Kidney (tissue), 13 donors: ENCODE measurements at regions not wholly inside any gene's neighbourhood (a gene's known extent, or its start where the extent isn't known, plus 50 kb on each side); places are given as distances from the start of the nearest gene placed in this dataset.

Experiments
- DNase-seq, 5 donors: peaks; one replicate each; pipeline ENCODE4 v3.0.0-alpha.2; 2013 to 2020
- FAIRE-seq: peaks from 2 replicates; lab custom pipeline; 2012; peaks lifted over from hg19 to GRCh38; lab: Jason Lieb, UNC
- H3K27ac ChIP-seq, 2 donors: one replicate each; pipeline ENCODE4 v1.7.0; 2013; ENCODE audit warnings: low read depth in 2 of 2, low read length in 2 of 2, inconsistent platforms in 1 of 2
- H3K27me3 ChIP-seq: one replicate; pipeline ENCODE4 v1.7.1; 2013; ENCODE audit warnings: low read length, inconsistent platforms; ENCODE audit not compliant: control insufficient read depth, insufficient read depth
- H3K36me3 ChIP-seq, 3 donors: one replicate each; pipeline versions ENCODE4 v1.7.0 to v1.7.1; 2013; ENCODE audit warnings: low read length in 3 of 3, control low read depth in 1 of 3, inconsistent platforms in 1 of 3; ENCODE audit not compliant: insufficient read depth in 3 of 3, control insufficient read depth in 2 of 3
- H3K4me1 ChIP-seq, 3 donors: one replicate each; pipeline versions ENCODE4 v1.7.0 to v1.7.1; 2013; ENCODE audit warnings: low read length in 3 of 3, inconsistent platforms in 1 of 3, low read depth in 1 of 3; ENCODE audit not compliant: control insufficient read depth in 2 of 3, insufficient read depth in 2 of 3
- H3K4me3 ChIP-seq, 3 donors: one replicate each; pipeline versions ENCODE4 v1.7.0 to v1.8.1; 2013; ENCODE audit warnings: low read length in 3 of 3, control low read depth in 1 of 3, inconsistent platforms in 1 of 3
- H3K9ac ChIP-seq, 3 donors: one replicate each; pipeline versions ENCODE4 v1.7.0 to v1.7.1; 2013; ENCODE audit warnings: low read length in 3 of 3, control low read depth in 1 of 3, inconsistent platforms in 1 of 3
- H3K9me3 ChIP-seq, 3 donors: one replicate each; pipeline versions ENCODE4 v1.7.0 to v1.7.1; 2013; ENCODE audit warnings: low read length in 3 of 3, control low read depth in 1 of 3, inconsistent platforms in 1 of 3; ENCODE audit not compliant: control insufficient read depth in 2 of 3, insufficient read depth in 1 of 3
- intact Hi-C: fragments of 100-400 bp; cut with DNase I; formaldehyde crosslinking; loops from one replicate; pipeline ENCODE4 v1.11.1; 2022
- TF ChIP-seq, protein P1 (sequence below): IDR thresholded peaks from 3 replicates; pipeline ENCODE4 v1.5.1; 2012; ENCODE audit warnings: mild to moderate bottlenecking, moderate library complexity, borderline replicate concordance; ENCODE audit not compliant: insufficient read depth; ENCODE audit errors: extremely low read depth
- donor health status: control.
- donor health status: control.
- donor health status: control.
- donor health status: control.
- donor health status: control.
- donor health status: DM: yes; HTN: yes; CAD: no.
- donor health status: Normal renal cell carcinoma (clear cell type).

DNA sequence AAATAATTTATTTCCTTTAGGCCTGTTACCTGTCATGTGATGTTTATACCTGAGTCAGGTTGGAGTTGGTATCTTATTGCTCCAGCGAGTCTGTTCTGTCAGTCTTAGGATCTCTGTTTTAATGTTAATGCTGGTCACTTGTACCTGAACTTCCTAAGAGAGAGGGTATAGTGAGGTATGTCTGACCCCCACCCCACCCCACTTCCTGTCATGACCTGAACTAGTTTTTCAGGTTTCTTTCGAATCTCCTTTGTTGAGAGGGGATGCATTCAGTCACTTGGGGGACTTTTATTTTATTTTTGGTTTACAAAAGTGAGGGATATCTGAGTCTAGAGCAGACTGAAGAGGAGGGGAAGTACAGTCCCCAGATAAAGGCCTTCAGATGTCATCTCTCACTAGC, 769.0 kb upstream of the COBL start:
- intact Hi-C loops, result no loop called here
- TF ChIP-seq, protein P1, sequence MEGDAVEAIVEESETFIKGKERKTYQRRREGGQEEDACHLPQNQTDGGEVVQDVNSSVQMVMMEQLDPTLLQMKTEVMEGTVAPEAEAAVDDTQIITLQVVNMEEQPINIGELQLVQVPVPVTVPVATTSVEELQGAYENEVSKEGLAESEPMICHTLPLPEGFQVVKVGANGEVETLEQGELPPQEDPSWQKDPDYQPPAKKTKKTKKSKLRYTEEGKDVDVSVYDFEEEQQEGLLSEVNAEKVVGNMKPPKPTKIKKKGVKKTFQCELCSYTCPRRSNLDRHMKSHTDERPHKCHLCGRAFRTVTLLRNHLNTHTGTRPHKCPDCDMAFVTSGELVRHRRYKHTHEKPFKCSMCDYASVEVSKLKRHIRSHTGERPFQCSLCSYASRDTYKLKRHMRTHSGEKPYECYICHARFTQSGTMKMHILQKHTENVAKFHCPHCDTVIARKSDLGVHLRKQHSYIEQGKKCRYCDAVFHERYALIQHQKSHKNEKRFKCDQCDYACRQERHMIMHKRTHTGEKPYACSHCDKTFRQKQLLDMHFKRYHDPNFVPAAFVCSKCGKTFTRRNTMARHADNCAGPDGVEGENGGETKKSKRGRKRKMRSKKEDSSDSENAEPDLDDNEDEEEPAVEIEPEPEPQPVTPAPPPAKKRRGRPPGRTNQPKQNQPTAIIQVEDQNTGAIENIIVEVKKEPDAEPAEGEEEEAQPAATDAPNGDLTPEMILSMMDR, result no peak
- Histone ChIP-seq H3K9me3 (no peaks in the 10 kb centered on the region), H3K36me3 (no peaks in the 10 kb centered on the region), H3K27me3 (no peaks in the 10 kb centered on the region), H3K9ac (no peak overlapping the region), H3K27ac (no peak overlapping the region), H3K4me1 (no peaks in the 10 kb centered on the region), H3K4me3 (no peak overlapping the region)
- DNase-seq (no peak), FAIRE-seq (no peak)

GRCh38 chr7:52080493-52080892, 763.9 kb upstream of the COBL start:
- intact Hi-C loops, result no loop called here
- Histone ChIP-seq H3K27me3 (no peaks in the 10 kb centered on the region), H3K36me3 (no peaks in the 10 kb centered on the region), H3K4me3 (no peak overlapping the region), H3K9me3 (no peaks in the 10 kb centered on the region), H3K4me1 (no peaks in the 10 kb centered on the region), H3K27ac (no peak overlapping the region), H3K9ac (no peak overlapping the region)
- TF ChIP-seq, protein P1, result no peak
- FAIRE-seq (no peak), DNase-seq (no peak)

DNA sequence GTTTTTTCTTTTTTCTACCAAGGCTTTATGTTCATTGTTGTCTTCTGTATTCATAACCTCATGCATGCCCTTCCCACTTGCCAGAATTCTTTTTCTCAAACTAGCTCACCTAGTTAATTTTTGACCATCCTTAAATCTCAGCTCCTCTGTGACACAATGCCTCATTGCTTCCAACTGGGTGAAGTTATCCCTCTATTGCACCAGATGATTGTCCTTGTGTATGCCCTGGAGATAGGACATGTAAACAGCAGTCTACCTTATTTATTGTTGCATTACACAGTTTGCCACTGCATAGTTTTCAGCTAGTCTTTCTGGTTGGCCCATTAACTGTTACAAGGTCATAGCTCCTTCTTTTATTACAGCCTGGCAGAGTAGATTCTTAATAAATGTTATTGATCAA, 763.1 kb upstream of the COBL start:
- no peaks in the 10 kb centered on the region for H3K27me3 ChIP-seq
- H3K9me3 ChIP-seq, result peaks cover 0 to 2% (median 0%) of the 10 kb centered on the region in 3 donors
- FAIRE-seq (no peak), DNase-seq (no peak)
- no peak overlapping the region for H3K9ac ChIP-seq
- H3K4me1 ChIP-seq, result no peaks in the 10 kb centered on the region
- H3K36me3 ChIP-seq, result no peaks in the 10 kb centered on the region
- H3K4me3 ChIP-seq, result no peak overlapping the region
- intact Hi-C loops, result no loop called here
- H3K27ac ChIP-seq, result no peak overlapping the region
- TF ChIP-seq, protein P1, result no peak

- Histone ChIP-seq H3K4me1 (no peaks in the 10 kb centered on the region), H3K4me3 (no peak overlapping the region), H3K9ac (no peak overlapping the region), H3K36me3 (no peaks in the 10 kb centered on the region), H3K27me3 (no peaks in the 10 kb centered on the region), H3K9me3 (peaks cover 0 to 2% (median 0%) of the 10 kb centered on the region in 3 donors), H3K27ac (no peak overlapping the region)
- DNase-seq, result no peak
- FAIRE-seq, result no peak
- intact Hi-C loops, result no loop called here
- TF ChIP-seq, protein P1, result no peak
Observed at GRCh38 chr7:52077571-52077970, 761.0 kb upstream of the COBL start.
